ENCODE measurements at regions not wholly inside any gene's neighbourhood (a gene's known extent, or its start where the extent isn't known, plus 50 kb on each side); places are given as distances from the start of the nearest gene placed in this dataset.
"Not testable (repeated sequence)": the region's sequence is repeated elsewhere in the genome, so short reads cannot be mapped to it uniquely, and the experiment has no call there.

GRCh38 chr1:29681416-29681815, 445.1 kb downstream of the PTPRU start:
- DNase-seq, result not testable (repeated sequence)

- no peak for DNase-seq
Measured at GRCh38 chr1:29679828-29680558, 443.7 kb downstream of the PTPRU start.

GRCh38 chr1:29679316-29679715, 443.0 kb downstream of the PTPRU start:
- no peak for DNase-seq

- no peak for DNase-seq
Measured at GRCh38 chr1:29677028-29678024, 441.0 kb downstream of the PTPRU start.

GRCh38 chr1:29676496-29676895, 440.2 kb downstream of the PTPRU start:
- DNase-seq, result no peak

GRCh38 chr1:29675481-29676263, 439.4 kb downstream of the PTPRU start:
- no peak for DNase-seq

GRCh38 chr1:29674627-29675326, 438.5 kb downstream of the PTPRU start:
- no peak for DNase-seq

GRCh38 chr1:29673669-29674626, 437.6 kb downstream of the PTPRU start:
- no peak for DNase-seq

- no peak for DNase-seq
Measured at GRCh38 chr1:29673228-29673500, 436.8 kb downstream of the PTPRU start.

- no peak for DNase-seq
Measured at GRCh38 chr1:29672416-29673227, 436.3 kb downstream of the PTPRU start.

GRCh38 chr1:29671446-29672356, 435.4 kb downstream of the PTPRU start:
- DNase-seq, result no peak

GRCh38 chr1:29670752-29671151, 434.4 kb downstream of the PTPRU start:
- DNase-seq, result no peak

- no peak for DNase-seq
Measured at GRCh38 chr1:29669912-29670311, 433.6 kb downstream of the PTPRU start.

- DNase-seq, result no peak
Measured at GRCh38 chr1:29669158-29669871, 433.0 kb downstream of the PTPRU start.

- no peak for DNase-seq
Measured at GRCh38 chr1:29668551-29669157, 432.3 kb downstream of the PTPRU start.

- DNase-seq, result no peak
Measured at GRCh38 chr1:29667951-29668350, 431.6 kb downstream of the PTPRU start.

GRCh38 chr1:29664711-29665110, 428.4 kb downstream of the PTPRU start:
- no peak for DNase-seq

GRCh38 chr1:29658688-29659087, 422.4 kb downstream of the PTPRU start:
- no peak for DNase-seq

Data from NCI-H1092 (cell line).